SK-N-SH treated with all-trans-retinoic acid at 6 μM for 48 hours (cell line): ENCODE measurements at regions not wholly inside any gene's neighbourhood (a gene's known extent, or its start where the extent isn't known, plus 50 kb on each side); places are given as distances from the start of the nearest gene placed in this dataset.

Experiments
- CREB5 ChIP-seq: fragments of 250-450 bp; sonication (Bioruptor Pico); IDR thresholded peaks from 2 replicates; pipeline ENCODE4 v1.5.1; 2020; ENCODE audit warnings: low read depth, mild to moderate bottlenecking, moderate library complexity
- CSDC2 ChIP-seq: fragments of 250-450 bp; sonication (Bioruptor Pico); IDR thresholded peaks from 2 replicates; pipeline ENCODE4 v1.5.0; 2020; ENCODE audit warnings: mild to moderate bottlenecking, moderate library complexity
- CSRNP3 ChIP-seq: fragments of 250-450 bp; sonication (Bioruptor Pico); IDR thresholded peaks from 2 replicates; pipeline ENCODE4 v1.5.1; 2021; ENCODE audit warnings: mild to moderate bottlenecking, moderate library complexity
- ESRRG ChIP-seq: fragments of 250-450 bp; sonication (Bioruptor Pico); IDR thresholded peaks from 2 replicates; pipeline ENCODE4 v1.6.1; 2021; ENCODE audit warnings: mild to moderate bottlenecking
- ISL1 ChIP-seq: fragments of 250-450 bp; sonication (Bioruptor Pico); IDR thresholded peaks from 2 replicates; pipeline ENCODE4 v2.1.2; 2022; ENCODE audit warnings: mild to moderate bottlenecking, moderate library complexity
- PATZ1 ChIP-seq: fragments of 250-450 bp; sonication (Bioruptor Pico); IDR thresholded peaks from 2 replicates; pipeline ENCODE4 v1.8.0; 2020; ENCODE audit warnings: mild to moderate bottlenecking, moderate library complexity, borderline replicate concordance
- RARB ChIP-seq: fragments of 250-450 bp; sonication (Bioruptor Pico); IDR thresholded peaks from 2 replicates; pipeline ENCODE4 v1.8.0; 2021; ENCODE audit warnings: mild to moderate bottlenecking, moderate library complexity
- TCF4 ChIP-seq: fragments of 250-450 bp; sonication (Bioruptor Pico); IDR thresholded peaks from 2 replicates; pipeline ENCODE4 v1.8.0; 2021; ENCODE audit warnings: mild to moderate bottlenecking, moderate library complexity, borderline replicate concordance
- ZFP3 ChIP-seq: fragments of 250-450 bp; sonication (Bioruptor Pico); IDR thresholded peaks from 2 replicates; pipeline ENCODE4 v1.5.0; 2020; ENCODE audit warnings: mild to moderate bottlenecking, moderate library complexity

- TF ChIP-seq ISL1 (CRISPR knock-in tag), result no peak
- TF ChIP-seq CREB5 (CRISPR knock-in tag), result no peak
- TF ChIP-seq ESRRG, result no peak
- no peak for TF ChIP-seq ZFP3
- TF ChIP-seq CSDC2, result no peak
- TF ChIP-seq TCF4 (CRISPR knock-in tag), result no peak
- TF ChIP-seq RARB (CRISPR knock-in tag), result no peak
- TF ChIP-seq CSRNP3, result no peak
- no peak for TF ChIP-seq PATZ1 (CRISPR knock-in tag)
Observed at GRCh38 chr9:38229504-38230155, 160.6 kb upstream of the SHB start.
